ENCODE measurements at regions not wholly inside any gene's neighbourhood (a gene's known extent, or its start where the extent isn't known, plus 50 kb on each side); places are given as distances from the start of the nearest gene placed in this dataset.

GRCh38 chr2:60379216-60379615 lies 174.2 kb downstream of the BCL11A start:
- Histone ChIP-seq H3K27ac (ENCODE audit: low read depth, low read length) (no peak overlapping the region), H4K20me1 (replicated peaks in 1 of 2; ENCODE audit: control insufficient read depth in 1 of 2, insufficient read depth in 2 of 2, low read length in 2 of 2) (no peaks in the 10 kb centered on the region), H3K18ac (ENCODE audit: extremely low read depth, low read length) (no peak overlapping the region), H3K4me2 (ENCODE audit: insufficient read depth in 1 of 2, low read depth in 2 of 2, low read length in 2 of 2) (no peak overlapping the region), H3K14ac (ENCODE audit: insufficient read length) (no peak overlapping the region), H2BK12ac (ENCODE audit: low read depth, low read length) (no peak overlapping the region), H3K23ac (ENCODE audit: insufficient read length) (no peak overlapping the region), H2BK120ac (replicated peaks; ENCODE audit: low read depth, low read length) (no peak overlapping the region), H3K4ac (replicated peaks; ENCODE audit: insufficient read length, low read depth, low read length) (no peak overlapping the region), H3K27me3 (replicated peaks in 1 of 4; ENCODE audit: control insufficient read depth in 3 of 4, extremely low read depth in 1 of 4, insufficient read depth in 3 of 4, low read length in 3 of 4) (peaks cover 0 to 2% (median 0%) of the 10 kb centered on the region in 4 experiments; a peak in 2 of 7 replicates), H2BK20ac (ENCODE audit: low read length) (no peak overlapping the region), H3K9ac (replicated peaks in 1 of 4; ENCODE audit: extremely low read depth in 1 of 4, low read depth in 3 of 4, low read length in 3 of 4) (no peak overlapping the region), H3K79me2 (ENCODE audit: control insufficient read depth in 1 of 2, insufficient read depth in 2 of 2, low read length in 2 of 2) (no peaks in the 10 kb centered on the region), H2AK5ac (ENCODE audit: low read depth, low read length) (no peak overlapping the region), H3K9me3 (ENCODE audit: insufficient read depth in 2 of 2, low read depth in 1 of 2, low read length in 1 of 2) (no peaks in the 10 kb centered on the region), H2AFZ (ENCODE audit: low read length) (no peak overlapping the region), H4K91ac (replicated peaks; ENCODE audit: insufficient read length, low read length) (no peak overlapping the region), H3K4me1 (replicated peaks in 1 of 4; ENCODE audit: control insufficient read depth in 3 of 4, insufficient read depth in 4 of 4, low read length in 3 of 4) (peaks cover 4 to 11% (median 6%) of the 10 kb centered on the region in 4 experiments; a peak in 5 of 7 replicates), H3K56ac (replicated peaks; ENCODE audit: insufficient read length, low read depth, low read length) (no peak overlapping the region), H3K79me1 (ENCODE audit: low read depth, low read length) (no peaks in the 10 kb centered on the region), H3K36me3 (ENCODE audit: control insufficient read depth in 2 of 4, insufficient read depth in 4 of 4, low read length in 3 of 4) (no peaks in the 10 kb centered on the region), H4K5ac (ENCODE audit: insufficient read length, low read depth, low read length) (no peak overlapping the region), H2BK15ac (ENCODE audit: low read length) (no peak overlapping the region), H4K8ac (ENCODE audit: extremely low read depth, insufficient read depth, low read length) (no peak overlapping the region), H3K23me2 (ENCODE audit: low read depth, low read length) (no peaks in the 10 kb centered on the region; the same call in 1 of the 2 replicates), H3K4me3 (ENCODE audit: extremely low read depth in 1 of 4, insufficient read depth in 2 of 4, low read depth in 3 of 4, low read length in 4 of 4) (no peak overlapping the region), H2BK5ac (ENCODE audit: low read depth, low read length) (no peak overlapping the region)
- ChIA-PET CTCF (ENCODE audit: partially characterized antibody) (interaction anchor here (0.6 kb wide), 1 partner anchor 66 kb away, joined by 4 read pairs; no protein-coding TSS in a partner anchor), POLR2A (ENCODE audit: partially characterized antibody) (no interaction called here)
- DNase-seq (ENCODE audit: low read depth in 1 of 2, low spot score in 2 of 2), result no peak
- WGBS, 2 experiments (ENCODE audit: extremely low coverage in 1 of 2, insufficient coverage in 1 of 2, insufficient read length in 1 of 2, insufficient replicate concordance in 2 of 2, low coverage in 1 of 2, low lambda C conversion rate in 2 of 2, missing lambda C conversion rate in 1 of 2), result 93% methylated on average over 7 of the region's 7 CpGs; no CpG with 5 or more reads in 1 of the 2 experiments
- FAIRE-seq, result no peak
- no peak for TF ChIP-seq RAD21 (IDR thresholded peaks at IDR 0.05 in 1 of 2, conservative IDR thresholded peaks at IDR 0.05 in 1 of 2; ENCODE audit: low read depth in 2 of 2, low read length in 2 of 2)
- TF ChIP-seq PHF8 (conservative IDR thresholded peaks at IDR 0.05; ENCODE audit: low read depth, low read length), result no peak
- no peak for TF ChIP-seq CEBPB (IDR thresholded peaks at IDR 0.05; ENCODE audit: low read depth, low read length)
- TF ChIP-seq CBX8 (IDR thresholded peaks at IDR 0.05; ENCODE audit: borderline replicate concordance, low read depth, low read length), result no peak
- TF ChIP-seq EZH2 (IDR thresholded peaks at IDR 0.05; ENCODE audit: low read depth, low read length, severe bottlenecking), result no peak
- TF ChIP-seq, protein P1, sequence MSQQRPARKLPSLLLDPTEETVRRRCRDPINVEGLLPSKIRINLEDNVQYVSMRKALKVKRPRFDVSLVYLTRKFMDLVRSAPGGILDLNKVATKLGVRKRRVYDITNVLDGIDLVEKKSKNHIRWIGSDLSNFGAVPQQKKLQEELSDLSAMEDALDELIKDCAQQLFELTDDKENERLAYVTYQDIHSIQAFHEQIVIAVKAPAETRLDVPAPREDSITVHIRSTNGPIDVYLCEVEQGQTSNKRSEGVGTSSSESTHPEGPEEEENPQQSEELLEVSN (IDR thresholded peaks at IDR 0.05), result no peak
- TF ChIP-seq HDAC2 (IDR thresholded peaks at IDR 0.05; ENCODE audit: borderline replicate concordance in 1 of 2, low read depth in 2 of 2, low read length in 2 of 2), result no peak
- no peak for TF ChIP-seq JUN (IDR thresholded peaks at IDR 0.05; ENCODE audit: low read depth, low read length)
- TF ChIP-seq JUND (IDR thresholded peaks at IDR 0.05; ENCODE audit: low read length), result no peak
- TF ChIP-seq EGR1 (IDR thresholded peaks at IDR 0.05; ENCODE audit: borderline replicate concordance, low read depth, low read length), result no peak
- no peak for TF ChIP-seq POLR2A (IDR thresholded peaks at IDR 0.05; ENCODE audit: control extremely low read depth in 1 of 2, low read depth in 2 of 2, low read length in 2 of 2)
- TF ChIP-seq RNF2 (IDR thresholded peaks at IDR 0.05; ENCODE audit: borderline replicate concordance, low read depth, low read length, missing control alignments, poor library complexity, severe bottlenecking), result no peak
- no peak for TF ChIP-seq SIN3A (conservative IDR thresholded peaks at IDR 0.05 in 1 of 2, IDR thresholded peaks at IDR 0.05 in 1 of 2; ENCODE audit: low read depth in 1 of 2, low read length in 2 of 2)
